Right atrium auricular region (tissue), 2 donors: ENCODE measurements at regions not wholly inside any gene's neighbourhood (a gene's known extent, or its start where the extent isn't known, plus 50 kb on each side); places are given as distances from the start of the nearest gene placed in this dataset.

ENCODE experiments used
- DNase-seq: peaks from one replicate; pipeline ENCODE4 v3.0.0-alpha.2; 2019; ENCODE audit warnings: low spot score
- H3K27ac ChIP-seq, 2 donors: fragments of 200-600 bp; sonication (generic); 1 replicate in 1 of 2; 2 replicates in 1 of 2; pipeline ENCODE4 v1.5.1; 2016 to 2019
- H3K27me3 ChIP-seq, 2 donors: fragments of 200-600 bp; sonication (generic); one replicate each; pipeline versions ENCODE4 v1.5.1 to v1.6.0; 2017 to 2019
- H3K36me3 ChIP-seq: fragments of 200-600 bp; sonication (generic); one replicate; pipeline ENCODE4 v1.5.1; 2016
- H3K4me1 ChIP-seq, 2 donors: fragments of 200-600 bp; sonication (generic); one replicate each; pipeline versions ENCODE4 v1.5.1 to v1.6.0; 2017 to 2019
- H3K4me3 ChIP-seq, 2 donors: fragments of 200-600 bp; sonication (generic); 1 replicate in 1 of 2; 2 replicates in 1 of 2; pipeline ENCODE4 v1.5.1; 2017 to 2019; ENCODE audit warnings: mild to moderate bottlenecking in 1 of 2, moderate library complexity in 1 of 2
- H3K9me3 ChIP-seq, 2 donors: fragments of 200-600 bp; sonication (generic); one replicate each; pipeline ENCODE4 v1.5.1; 2019
- TF ChIP-seq, protein P1 (sequence below), 2 donors: fragments of 200-600 bp; sonication (generic); IDR thresholded peaks; one replicate each; pipeline ENCODE4 v1.5.1; 2019; ENCODE audit warnings: antibody characterized with exemption in 2 of 2

DNA sequence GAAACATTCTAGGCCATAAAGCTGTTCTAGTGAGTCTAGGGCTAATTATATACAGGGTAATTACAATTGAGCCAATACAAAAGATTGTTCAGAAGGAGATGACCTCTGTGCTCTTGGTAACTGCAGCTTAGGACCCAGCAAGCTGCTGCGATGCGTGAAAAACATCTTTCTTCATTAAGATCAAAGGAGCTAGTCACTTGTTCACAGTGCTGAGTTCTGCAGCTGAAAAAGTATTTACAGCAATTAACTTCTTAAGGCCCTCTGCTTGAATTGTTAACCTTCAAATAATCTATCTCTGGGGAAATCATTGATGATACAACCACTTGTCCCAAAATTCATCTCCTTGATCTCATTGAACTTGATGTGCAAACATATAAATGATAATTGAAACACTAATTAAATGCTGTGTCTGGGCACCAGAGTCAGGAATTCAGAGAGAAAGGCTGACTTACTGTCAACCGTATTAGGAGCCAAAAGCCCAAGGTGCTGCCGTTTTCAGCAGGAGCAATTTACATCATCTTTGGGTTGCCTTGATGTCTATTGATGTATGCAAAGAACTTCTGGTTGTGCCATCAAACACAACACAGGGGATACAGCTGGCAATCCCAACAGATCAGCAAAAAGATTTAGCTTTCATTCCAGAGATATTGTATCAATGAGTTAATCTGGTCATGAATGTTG, 213.0 kb downstream of the NECTIN3 start:
- no peaks in the 10 kb centered on the region for H3K27me3 ChIP-seq
- DNase-seq, result no peak
- H3K4me1 ChIP-seq, result no peaks in the 10 kb centered on the region

DNA sequence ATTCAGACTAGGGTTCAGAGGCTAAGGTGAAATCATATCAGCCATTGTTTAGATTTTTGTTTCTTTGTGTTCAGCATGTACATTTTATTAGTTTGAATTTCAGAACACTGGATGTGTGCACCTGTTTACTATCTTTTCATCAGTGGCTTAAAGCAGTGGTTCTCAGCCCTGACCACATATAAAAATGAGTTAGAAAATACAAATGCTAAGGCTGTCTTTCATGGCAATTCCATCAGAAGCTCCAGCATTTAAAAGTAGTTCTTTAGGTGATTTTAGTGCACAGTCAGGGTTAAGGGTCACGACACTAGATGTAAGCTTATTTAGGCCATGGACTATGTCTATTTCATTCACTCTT, 213.5 kb downstream of the NECTIN3 start:
- no peaks in the 10 kb centered on the region for H3K9me3 ChIP-seq
- H3K27me3 ChIP-seq, result no peaks in the 10 kb centered on the region
- TF ChIP-seq, protein P1, sequence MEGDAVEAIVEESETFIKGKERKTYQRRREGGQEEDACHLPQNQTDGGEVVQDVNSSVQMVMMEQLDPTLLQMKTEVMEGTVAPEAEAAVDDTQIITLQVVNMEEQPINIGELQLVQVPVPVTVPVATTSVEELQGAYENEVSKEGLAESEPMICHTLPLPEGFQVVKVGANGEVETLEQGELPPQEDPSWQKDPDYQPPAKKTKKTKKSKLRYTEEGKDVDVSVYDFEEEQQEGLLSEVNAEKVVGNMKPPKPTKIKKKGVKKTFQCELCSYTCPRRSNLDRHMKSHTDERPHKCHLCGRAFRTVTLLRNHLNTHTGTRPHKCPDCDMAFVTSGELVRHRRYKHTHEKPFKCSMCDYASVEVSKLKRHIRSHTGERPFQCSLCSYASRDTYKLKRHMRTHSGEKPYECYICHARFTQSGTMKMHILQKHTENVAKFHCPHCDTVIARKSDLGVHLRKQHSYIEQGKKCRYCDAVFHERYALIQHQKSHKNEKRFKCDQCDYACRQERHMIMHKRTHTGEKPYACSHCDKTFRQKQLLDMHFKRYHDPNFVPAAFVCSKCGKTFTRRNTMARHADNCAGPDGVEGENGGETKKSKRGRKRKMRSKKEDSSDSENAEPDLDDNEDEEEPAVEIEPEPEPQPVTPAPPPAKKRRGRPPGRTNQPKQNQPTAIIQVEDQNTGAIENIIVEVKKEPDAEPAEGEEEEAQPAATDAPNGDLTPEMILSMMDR (IDR thresholded peaks at IDR 0.05), result no peak
- DNase-seq, result no peak
- no peak overlapping the region for H3K27ac ChIP-seq
- H3K4me1 ChIP-seq, result no peaks in the 10 kb centered on the region
- no peaks in the 10 kb centered on the region for H3K36me3 ChIP-seq
- no peak overlapping the region for H3K4me3 ChIP-seq

More for the DNA sequence above, 213.0 kb downstream of the NECTIN3 start:
- TF ChIP-seq, protein P1 (IDR thresholded peaks at IDR 0.05), result no peak
- Histone ChIP-seq H3K9me3 (no peaks in the 10 kb centered on the region), H3K4me3 (no peak overlapping the region), H3K36me3 (no peaks in the 10 kb centered on the region), H3K27ac (no peak overlapping the region)

DNA sequence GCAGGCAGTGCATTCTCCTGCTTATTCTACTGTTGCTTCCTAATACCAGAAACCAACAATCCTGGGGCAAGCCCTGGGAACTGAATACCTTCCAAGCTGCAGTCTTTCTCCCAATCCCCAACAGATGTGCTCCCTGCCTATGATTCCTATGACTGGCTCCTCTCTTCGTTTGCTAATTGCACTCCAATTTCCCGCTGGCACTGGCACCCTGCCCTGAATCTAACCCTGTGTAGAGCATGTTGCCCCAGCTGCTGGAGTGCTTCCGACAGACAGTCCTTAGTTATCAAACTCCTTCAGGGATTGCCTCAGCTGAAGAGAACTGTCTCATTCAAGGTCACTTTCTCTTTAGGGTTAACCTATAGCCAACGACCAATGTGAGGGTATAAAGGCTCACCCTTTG, 214.1 kb downstream of the NECTIN3 start:
- no peak for DNase-seq
- Histone ChIP-seq H3K9me3 (no peaks in the 10 kb centered on the region), H3K4me1 (no peaks in the 10 kb centered on the region), H3K4me3 (no peak overlapping the region), H3K27ac (no peak overlapping the region), H3K27me3 (no peaks in the 10 kb centered on the region), H3K36me3 (no peaks in the 10 kb centered on the region)
- TF ChIP-seq, protein P1 (IDR thresholded peaks at IDR 0.05), result no peak

DNA sequence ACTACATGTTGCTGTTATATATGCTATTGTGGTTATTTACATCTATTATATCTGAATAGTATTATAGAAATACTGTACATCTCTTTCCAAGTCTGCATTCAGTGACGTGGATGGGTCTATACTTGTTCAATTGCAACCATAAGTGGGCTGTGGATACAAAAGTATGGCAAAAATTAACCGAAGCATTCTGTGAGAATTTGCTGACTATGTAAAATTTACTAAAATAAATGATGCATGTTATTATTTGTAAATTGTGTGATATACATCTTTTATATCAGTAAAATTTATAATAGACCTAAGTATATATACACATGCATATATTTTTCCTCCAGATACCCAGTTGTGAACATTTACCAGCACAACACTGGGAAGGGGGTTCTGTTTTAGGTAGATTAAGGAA, 215.1 kb downstream of the NECTIN3 start:
- no peaks in the 10 kb centered on the region for H3K27me3 ChIP-seq
- no peaks in the 10 kb centered on the region for H3K36me3 ChIP-seq
- no peaks in the 10 kb centered on the region for H3K4me1 ChIP-seq
- H3K27ac ChIP-seq, result no peak overlapping the region
- no peak for DNase-seq
- H3K9me3 ChIP-seq, result no peaks in the 10 kb centered on the region
- no peak overlapping the region for H3K4me3 ChIP-seq
- TF ChIP-seq, protein P1 (IDR thresholded peaks at IDR 0.05), result no peak

DNA sequence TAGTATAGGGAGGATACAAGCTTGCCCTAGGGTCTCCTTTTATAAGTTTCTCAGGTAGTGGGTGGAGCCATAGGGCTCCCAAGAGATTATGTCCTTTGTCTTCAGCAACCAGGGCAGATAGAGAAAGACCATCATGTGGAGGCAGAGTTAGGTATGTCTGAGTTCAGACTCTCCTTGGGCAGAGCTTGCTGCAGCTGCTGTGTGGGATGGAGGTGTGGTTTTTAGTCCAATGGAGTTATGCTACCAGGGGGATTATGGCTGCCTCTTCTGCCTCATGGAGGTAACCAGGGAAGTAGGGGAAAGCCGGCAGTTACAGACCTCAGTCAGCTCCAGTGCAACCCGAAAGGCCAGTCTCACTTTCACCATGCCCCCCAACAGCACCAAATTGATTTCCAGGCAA, 220.5 kb downstream of the NECTIN3 start:
- no peaks in the 10 kb centered on the region for H3K9me3 ChIP-seq
- no peaks in the 10 kb centered on the region for H3K36me3 ChIP-seq
- H3K4me3 ChIP-seq, result no peak overlapping the region
- H3K4me1 ChIP-seq, result no peaks in the 10 kb centered on the region
- H3K27me3 ChIP-seq, result no peaks in the 10 kb centered on the region
- DNase-seq, result no peak
- TF ChIP-seq, protein P1 (IDR thresholded peaks at IDR 0.05), result no peak
- no peak overlapping the region for H3K27ac ChIP-seq

DNA sequence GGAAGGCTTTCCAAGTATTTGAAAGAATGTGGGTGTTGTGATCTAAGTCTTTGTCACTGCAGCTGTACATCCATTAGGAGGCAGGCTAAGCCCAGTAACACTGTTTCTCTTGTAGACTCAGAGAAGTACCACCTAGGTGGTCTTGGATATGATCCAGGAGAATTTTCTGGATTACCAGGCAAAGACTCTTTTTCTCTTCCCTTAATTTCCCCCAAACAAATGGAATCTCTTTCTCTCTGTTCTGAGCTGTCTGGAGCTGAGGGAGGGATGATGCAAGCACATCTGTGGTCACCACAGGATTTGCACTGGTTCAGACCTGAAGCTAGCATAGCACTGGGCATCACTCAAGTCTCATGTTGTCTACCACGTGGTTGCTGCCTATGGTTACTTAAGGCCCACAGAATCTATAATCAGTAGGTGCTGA, 227.6 kb downstream of the NECTIN3 start:
- H3K36me3 ChIP-seq, result no peaks in the 10 kb centered on the region
- H3K4me3 ChIP-seq, result no peak overlapping the region
- no peaks in the 10 kb centered on the region for H3K9me3 ChIP-seq
- H3K4me1 ChIP-seq, result no peaks in the 10 kb centered on the region
- TF ChIP-seq, protein P1 (IDR thresholded peaks at IDR 0.05), result no peak
- H3K27ac ChIP-seq, result no peak overlapping the region
- no peaks in the 10 kb centered on the region for H3K27me3 ChIP-seq
- DNase-seq, result no peak
